ENCODE measurements at regions not wholly inside any gene's neighbourhood (a gene's known extent, or its start where the extent isn't known, plus 50 kb on each side); places are given as distances from the start of the nearest gene placed in this dataset.

- Histone ChIP-seq H3K27me3 (no peaks in the 10 kb centered on the region), H3K27ac (no peak overlapping the region), H3K9me3 (no peaks in the 10 kb centered on the region), H3K36me3 (no peaks in the 10 kb centered on the region), H3K4me1 (no peaks in the 10 kb centered on the region), H3K4me3 (no peak overlapping the region)
- no peak for TF ChIP-seq POLR2AphosphoS5 (IDR thresholded peaks at IDR 0.05)
- no peak for TF ChIP-seq CTCF (IDR thresholded peaks at IDR 0.05)
- TF ChIP-seq EP300 (IDR thresholded peaks at IDR 0.05), result no peak
- no peak for TF ChIP-seq POLR2A (IDR thresholded peaks at IDR 0.05)
- 74 to 90% methylated on average over 3 of the region's 3 CpGs for WGBS, 2 donors (ENCODE audit: low coverage in 1 of 2)
- ATAC-seq, result no peak
These were observed 552.1 kb downstream of the LMO4 start for GRCh38 chr1:87880764-87881163.

GRCh38 chr1:87883906-87884305, 555.2 kb downstream of the LMO4 start:
- no peak overlapping the region for H3K27ac ChIP-seq
- H3K27me3 ChIP-seq, result no peaks in the 10 kb centered on the region
- H3K9me3 ChIP-seq, result no peaks in the 10 kb centered on the region
- no peaks in the 10 kb centered on the region for H3K4me1 ChIP-seq
- H3K36me3 ChIP-seq, result no peaks in the 10 kb centered on the region
- 68 to 96% methylated on average over 4 of the region's 4 CpGs for WGBS, 2 donors (ENCODE audit: low coverage in 1 of 2)
- TF ChIP-seq POLR2A (IDR thresholded peaks at IDR 0.05) (no peak), EP300 (IDR thresholded peaks at IDR 0.05) (no peak), POLR2AphosphoS5 (IDR thresholded peaks at IDR 0.05) (no peak), CTCF (IDR thresholded peaks at IDR 0.05) (no peak)
- H3K4me3 ChIP-seq, result no peak overlapping the region
- ATAC-seq, result no peak

- no peaks in the 10 kb centered on the region for H3K36me3 ChIP-seq
- TF ChIP-seq CTCF (IDR thresholded peaks at IDR 0.05) (no peak), EP300 (IDR thresholded peaks at IDR 0.05) (no peak), POLR2AphosphoS5 (IDR thresholded peaks at IDR 0.05) (no peak), POLR2A (IDR thresholded peaks at IDR 0.05) (no peak)
- H3K9me3 ChIP-seq, result no peaks in the 10 kb centered on the region
- H3K27ac ChIP-seq, result no peak overlapping the region
- no peaks in the 10 kb centered on the region for H3K4me1 ChIP-seq
- 94 to 96% methylated on average over 7 of the region's 7 CpGs for WGBS, 2 donors (ENCODE audit: low coverage in 1 of 2)
- no peaks in the 10 kb centered on the region for H3K27me3 ChIP-seq
- ATAC-seq, result no peak
- H3K4me3 ChIP-seq, result no peak overlapping the region
These were observed 555.9 kb downstream of the LMO4 start for GRCh38 chr1:87884581-87884980.

GRCh38 chr1:87885278-87886025, 556.8 kb downstream of the LMO4 start:
- Histone ChIP-seq H3K27ac (no peak overlapping the region), H3K9me3 (no peaks in the 10 kb centered on the region), H3K4me3 (no peak overlapping the region), H3K4me1 (no peaks in the 10 kb centered on the region), H3K36me3 (no peaks in the 10 kb centered on the region), H3K27me3 (no peaks in the 10 kb centered on the region)
- 76 to 94% methylated on average over 3 to 4 of the region's 4 CpGs for WGBS, 2 donors (ENCODE audit: low coverage in 1 of 2)
- no peak for ATAC-seq
- TF ChIP-seq POLR2A (IDR thresholded peaks at IDR 0.05) (no peak), CTCF (IDR thresholded peaks at IDR 0.05) (no peak), POLR2AphosphoS5 (IDR thresholded peaks at IDR 0.05) (no peak), EP300 (IDR thresholded peaks at IDR 0.05) (no peak)

- 79% methylated on average over 1 of the region's 1 CpG; no CpG with 5 or more reads in 1 of the 2 donors for WGBS, 2 donors (ENCODE audit: low coverage in 1 of 2)
- Histone ChIP-seq H3K4me3 (no peak overlapping the region), H3K27me3 (no peaks in the 10 kb centered on the region), H3K4me1 (no peaks in the 10 kb centered on the region), H3K9me3 (no peaks in the 10 kb centered on the region), H3K36me3 (no peaks in the 10 kb centered on the region), H3K27ac (no peak overlapping the region)
- ATAC-seq, result no peak
- TF ChIP-seq EP300 (IDR thresholded peaks at IDR 0.05) (no peak), CTCF (IDR thresholded peaks at IDR 0.05) (no peak), POLR2A (IDR thresholded peaks at IDR 0.05) (no peak), POLR2AphosphoS5 (IDR thresholded peaks at IDR 0.05) (no peak)
These were observed 558.4 kb downstream of the LMO4 start for GRCh38 chr1:87887100-87887499.
